IMR-90 (cell line): ENCODE measurements at regions not wholly inside any gene's neighbourhood (a gene's known extent, or its start where the extent isn't known, plus 50 kb on each side); places are given as distances from the start of the nearest gene placed in this dataset.

Experiments
- CEBPB ChIP-seq: IDR thresholded peaks from 2 replicates; pipeline ENCODE4 v1.6.1; 2012; ENCODE audit warnings: low read depth, low read length, improper control_type of control experiment
- CTCF ChIP-seq: conservative IDR thresholded peaks from 2 replicates; pipeline ENCODE4 v1.5.1; 2012; ENCODE audit warnings: mild to moderate bottlenecking, low read depth, low read length, improper control_type of control experiment
- FOS ChIP-seq: fragments of 150-350 bp; IDR thresholded peaks from 2 replicates; pipeline ENCODE4 v1.6.1; 2016; ENCODE audit warnings: low read depth, low read length
- MAFK ChIP-seq: IDR thresholded peaks from 2 replicates; pipeline ENCODE4 v1.6.1; 2012; ENCODE audit warnings: low read depth, low read length, improper control_type of control experiment
- MAZ ChIP-seq: IDR thresholded peaks from 2 replicates; pipeline ENCODE4 v1.6.1; 2012; ENCODE audit warnings: low read depth, mild to moderate bottlenecking, low read length, improper control_type of control experiment, moderate library complexity, borderline replicate concordance
- POLR2A ChIP-seq: IDR thresholded peaks from 2 replicates; pipeline ENCODE4 v1.6.1; 2012; ENCODE audit warnings: mild to moderate bottlenecking, low read depth, low read length
- RAD21 ChIP-seq: IDR thresholded peaks from 2 replicates; pipeline ENCODE4 v1.6.1; 2012; ENCODE audit warnings: low read length, improper control_type of control experiment
- RCOR1 ChIP-seq: IDR thresholded peaks from 2 replicates; pipeline ENCODE4 v1.6.1; 2012; ENCODE audit warnings: mild to moderate bottlenecking, low read length, improper control_type of control experiment; ENCODE audit not compliant: insufficient replicate concordance
- SMC3 ChIP-seq: fragments of 150-350 bp; IDR thresholded peaks from 2 replicates; pipeline ENCODE4 v1.6.1; 2016; ENCODE audit warnings: low read depth, mild to moderate bottlenecking, antibody characterized with exemption, low read length, moderate library complexity

DNA sequence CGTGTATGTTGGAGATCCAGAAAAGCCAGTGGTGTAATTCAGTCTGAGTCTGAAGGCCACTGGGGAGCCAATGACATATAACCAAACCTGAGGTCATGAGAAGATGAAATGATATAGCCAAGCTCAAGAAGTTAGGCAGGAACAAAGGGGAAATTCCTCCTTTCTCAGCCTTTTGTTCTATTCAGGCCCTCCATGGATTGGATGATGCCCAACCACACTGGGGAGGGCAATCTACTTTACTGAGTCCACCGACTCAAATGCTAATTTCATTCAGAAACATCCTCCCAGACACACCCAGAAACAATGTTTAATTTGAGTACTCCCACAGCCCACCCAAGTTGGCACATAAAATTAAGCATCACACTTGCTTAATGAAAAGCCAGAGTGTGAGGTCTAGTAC, 183.6 kb downstream of the GJA1 start:
- TF ChIP-seq SMC3 (no peak), MAZ (no peak), CTCF (no peak), MAFK (no peak), FOS (no peak), RCOR1 (no peak), CEBPB (no peak), POLR2A (no peak), RAD21 (no peak)
